ENCODE measurements at regions not wholly inside any gene's neighbourhood (a gene's known extent, or its start where the extent isn't known, plus 50 kb on each side); places are given as distances from the start of the nearest gene placed in this dataset.
"Not testable (repeated sequence)": the region's sequence is repeated elsewhere in the genome, so short reads cannot be mapped to it uniquely, and the experiment has no call there.

GRCh38 chr12:30213166-30213565 is 429.4 kb upstream of the TMTC1 start:
- DNase-seq (ENCODE audit: low read depth, low spot score): no peak

GRCh38 chr12:30211743-30212142 is 428.0 kb upstream of the TMTC1 start:
- DNase-seq (ENCODE audit: low read depth, low spot score): no peak

GRCh38 chr12:30203981-30204380 is 420.2 kb upstream of the TMTC1 start:
- no peak for DNase-seq (ENCODE audit: low read depth, low spot score)

GRCh38 chr12:30202521-30203254 is 418.9 kb upstream of the TMTC1 start:
- DNase-seq (ENCODE audit: low read depth, low spot score): no peak

- DNase-seq (ENCODE audit: low read depth, low spot score): peak; percentile 40
These were observed 417.8 kb upstream of the TMTC1 start for GRCh38 chr12:30201301-30202160.

- DNase-seq (ENCODE audit: low read depth, low spot score): peak; percentile 45
These were observed 417.1 kb upstream of the TMTC1 start for GRCh38 chr12:30200864-30201263.

GRCh38 chr12:30197392-30198057 is 413.8 kb upstream of the TMTC1 start:
- DNase-seq (ENCODE audit: low read depth, low spot score): peak; percentile 19

- no peak for DNase-seq (ENCODE audit: low read depth, low spot score)
These were observed 408.1 kb upstream of the TMTC1 start for GRCh38 chr12:30191696-30192455.

- DNase-seq (ENCODE audit: low read depth, low spot score): no peak
These were observed 405.0 kb upstream of the TMTC1 start for GRCh38 chr12:30188602-30189326.

- no peak for DNase-seq (ENCODE audit: low read depth, low spot score)
These were observed 403.7 kb upstream of the TMTC1 start for GRCh38 chr12:30187426-30187825.

- DNase-seq (ENCODE audit: low read depth, low spot score): no peak
These were observed 397.6 kb upstream of the TMTC1 start for GRCh38 chr12:30181334-30181733.

- no peak for DNase-seq (ENCODE audit: low read depth, low spot score)
These were observed 396.9 kb upstream of the TMTC1 start for GRCh38 chr12:30180602-30181001.

GRCh38 chr12:30178916-30179315 is 395.2 kb upstream of the TMTC1 start:
- no peak for DNase-seq (ENCODE audit: low read depth, low spot score)

GRCh38 chr12:30169839-30170591 is 386.3 kb upstream of the TMTC1 start:
- DNase-seq (ENCODE audit: low read depth, low spot score): peak; percentile 65

- DNase-seq (ENCODE audit: low read depth, low spot score): no peak
These were observed 382.5 kb upstream of the TMTC1 start for GRCh38 chr12:30166006-30166795.

- DNase-seq (ENCODE audit: low read depth, low spot score): no peak
These were observed 380.9 kb upstream of the TMTC1 start for GRCh38 chr12:30164382-30165318.

- not testable (repeated sequence) for DNase-seq (ENCODE audit: low read depth, low spot score)
These were observed 373.1 kb upstream of the TMTC1 start for GRCh38 chr12:30156833-30157232.

Data from ELF-1 (cell line).